B cell (primary cell): ENCODE measurements at regions not wholly inside any gene's neighbourhood (a gene's known extent, or its start where the extent isn't known, plus 50 kb on each side); places are given as distances from the start of the nearest gene placed in this dataset.

Experiments
- ATAC-seq: fragments of 200-7000 bp; cut with Tn5 transposase; one replicate; pipeline ENCODE4 v1.10.0; 2021; ENCODE audit warnings: low read depth, mild to moderate bottlenecking, moderate number of reproducible peaks, moderate library complexity
- CTCF ChIA-PET: fragments of 350-600 bp; sonication (Branson Sonifier 250); formaldehyde crosslinking; loops from one replicate; lab custom pipeline; 2021; ENCODE audit warnings: antibody characterized with exemption, inconsistent platforms; lab: Charles Lee
- POLR2A ChIA-PET: fragments of 350-600 bp; sonication (Branson Sonifier 250); formaldehyde crosslinking; loops from one replicate; lab custom pipeline; 2021; ENCODE audit warnings: antibody characterized with exemption; lab: Charles Lee
- DNase-seq: peaks from one replicate; pipeline ENCODE4 v3.0.0; 2013
- H2AFZ ChIP-seq: 2 replicates; pipeline ENCODE4 v1.6.1; 2012; ENCODE audit warnings: mild to moderate bottlenecking, low read depth, low read length; ENCODE audit not compliant: insufficient read depth, poor library complexity, severe bottlenecking
- H3K27ac ChIP-seq, 2 donors: 1 replicate in 1 of 2; 2 replicates in 1 of 2; pipeline ENCODE4 v1.5.1; 2012 to 2013; ENCODE audit warnings: low read length in 2 of 2, mild to moderate bottlenecking in 2 of 2, moderate library complexity in 1 of 2
- H3K27me3 ChIP-seq, 4 experiments: fragments of 200-600 bp in 1 of 4; sonication (generic) in 1 of 4; replicated peaks in 1 of 4; 1 replicate in 2 of 4; 2 replicates in 2 of 4; pipeline versions ENCODE4 v1.6.1 to v1.7.0; 2013 to 2016; ENCODE audit warnings: low read length in 3 of 4, mild to moderate bottlenecking in 2 of 4, mixed read lengths in 1 of 4, moderate library complexity in 1 of 4; ENCODE audit not compliant: insufficient read depth in 4 of 4, control insufficient read depth in 3 of 4; ENCODE audit errors: control extremely low read depth in 1 of 4
- H3K36me3 ChIP-seq, 2 experiments: replicated peaks in 1 of 2; 1 replicate in 1 of 2; 2 replicates in 1 of 2; pipeline versions ENCODE4 v1.6.1 to v1.7.1; 2013; ENCODE audit warnings: low read length in 1 of 2; ENCODE audit not compliant: insufficient read depth in 2 of 2, control insufficient read depth in 1 of 2; ENCODE audit errors: control extremely low read depth in 1 of 2, extremely low read depth in 1 of 2
- H3K4me1 ChIP-seq, 2 donors: fragments of 200-600 bp in 1 of 2; sonication (generic) in 1 of 2; 1 replicate in 1 of 2; 2 replicates in 1 of 2; pipeline versions ENCODE4 v1.5.1 to v1.6.1; 2013 to 2017; ENCODE audit warnings: low read length in 2 of 2; ENCODE audit not compliant: control insufficient read depth in 2 of 2, insufficient read depth in 2 of 2
- H3K4me2 ChIP-seq: replicated peaks from 2 replicates; pipeline ENCODE3; 2012; ENCODE audit warnings: mild to moderate bottlenecking, low read depth, low read length; ENCODE audit not compliant: poor library complexity, severe bottlenecking
- H3K4me3 ChIP-seq, 5 experiments: fragments of 200-600 bp in 1 of 5; sonication (generic) in 1 of 5; 1 replicate in 3 of 5; 2 replicates in 2 of 5; pipeline versions ENCODE4 v1.5.1 to v1.7.0; 2011 to 2016; ENCODE audit warnings: low read length in 4 of 5, mild to moderate bottlenecking in 4 of 5, low read depth in 2 of 5, control low read depth in 1 of 5, moderate library complexity in 1 of 5; ENCODE audit not compliant: insufficient read depth in 1 of 5; ENCODE audit errors: control extremely low read depth in 1 of 5, extremely low read depth in 1 of 5
- H3K79me2 ChIP-seq: fragments of 200-600 bp; sonication (generic); one replicate; pipeline ENCODE4 v1.6.0; 2016; ENCODE audit warnings: low read length; ENCODE audit not compliant: control insufficient read depth, insufficient read depth
- H3K9ac ChIP-seq: fragments of 200-600 bp; sonication (generic); 2 replicates; pipeline ENCODE4 v1.6.1; 2017; ENCODE audit warnings: mild to moderate bottlenecking, low read length, moderate library complexity
- H3K9me3 ChIP-seq, 3 donors: one replicate each; pipeline versions ENCODE4 v1.6.1 to v1.7.1; 2013; ENCODE audit warnings: low read length in 2 of 3; ENCODE audit not compliant: control insufficient read depth in 2 of 3, insufficient read depth in 1 of 3; ENCODE audit errors: control extremely low read depth in 1 of 3
- H4K20me1 ChIP-seq: 2 replicates; pipeline ENCODE4 v1.6.0; 2012; ENCODE audit warnings: mild to moderate bottlenecking, low read length; ENCODE audit not compliant: insufficient read depth, control insufficient read depth, poor library complexity, severe bottlenecking
- H3K27ac Mint-ChIP-seq: one replicate; pipeline ENCODE4 v1.8.0; 2021; ENCODE audit warnings: mixed read lengths
- H3K27me3 Mint-ChIP-seq: one replicate; pipeline ENCODE4 v1.8.0; 2021; ENCODE audit warnings: mixed read lengths
- H3K4me1 Mint-ChIP-seq: one replicate; pipeline ENCODE4 v1.8.0; 2021; ENCODE audit warnings: mixed read lengths
- H3K4me3 Mint-ChIP-seq: one replicate; pipeline ENCODE4 v1.8.0; 2021; ENCODE audit warnings: mixed read lengths
- H3K9me3 Mint-ChIP-seq: one replicate; pipeline ENCODE4 v1.8.0; 2022; ENCODE audit warnings: mixed read lengths; ENCODE audit not compliant: insufficient read depth
- EZH2 ChIP-seq: IDR thresholded peaks from 2 replicates; pipeline ENCODE4 v1.6.1; 2012; ENCODE audit warnings: borderline replicate concordance, low read depth, mild to moderate bottlenecking, moderate library complexity, low read length; ENCODE audit not compliant: insufficient read depth, poor library complexity, severe bottlenecking
- WGBS: methylation state at CpG from one replicate; pipeline ENCODE4 v1.1.5; 2013; ENCODE audit warnings: missing lambda C conversion rate; ENCODE audit not compliant: insufficient coverage; 5-methylcytosine and 5-hydroxymethylcytosine counted together
- intact Hi-C: fragments of 100-400 bp; cut with micrococcal nuclease; formaldehyde crosslinking; loops from one replicate; pipeline ENCODE4 v1.10.0; 2022
- TF ChIP-seq, protein P1 (sequence below): fragments of 200-600 bp; IDR thresholded peaks from one replicate; pipeline ENCODE4 v1.8.0; 2022; ENCODE audit warnings: antibody characterized with exemption, mild to moderate bottlenecking

GRCh38 chr16:63323722-63324705 lies 1287.8 kb upstream of the CDH8 start:
- H3K27me3 ChIP-seq, result no peaks in the 10 kb centered on the region
- no peak overlapping the region for H3K4me3 Mint-ChIP-seq
- no peak for DNase-seq
- no peak overlapping the region for H3K4me2 ChIP-seq
- no peaks in the 10 kb centered on the region for H3K79me2 ChIP-seq
- CTCF ChIA-PET, result no interaction called here
- no peak overlapping the region for H2AFZ ChIP-seq
- no peak overlapping the region for H3K4me3 ChIP-seq
- no peaks in the 10 kb centered on the region for H3K36me3 ChIP-seq
- no peaks in the 10 kb centered on the region for H4K20me1 ChIP-seq
- H3K4me1 Mint-ChIP-seq, result no peaks in the 10 kb centered on the region
- H3K9ac ChIP-seq, result no peak overlapping the region
- ATAC-seq, result no peak
- 32% methylated on average over 2 of the region's 5 CpGs for WGBS
- H3K27me3 Mint-ChIP-seq, result no peaks in the 10 kb centered on the region
- no peaks in the 10 kb centered on the region for H3K9me3 ChIP-seq
- H3K27ac Mint-ChIP-seq, result no peak overlapping the region
- H3K4me1 ChIP-seq, result no peaks in the 10 kb centered on the region
- TF ChIP-seq, protein P1, sequence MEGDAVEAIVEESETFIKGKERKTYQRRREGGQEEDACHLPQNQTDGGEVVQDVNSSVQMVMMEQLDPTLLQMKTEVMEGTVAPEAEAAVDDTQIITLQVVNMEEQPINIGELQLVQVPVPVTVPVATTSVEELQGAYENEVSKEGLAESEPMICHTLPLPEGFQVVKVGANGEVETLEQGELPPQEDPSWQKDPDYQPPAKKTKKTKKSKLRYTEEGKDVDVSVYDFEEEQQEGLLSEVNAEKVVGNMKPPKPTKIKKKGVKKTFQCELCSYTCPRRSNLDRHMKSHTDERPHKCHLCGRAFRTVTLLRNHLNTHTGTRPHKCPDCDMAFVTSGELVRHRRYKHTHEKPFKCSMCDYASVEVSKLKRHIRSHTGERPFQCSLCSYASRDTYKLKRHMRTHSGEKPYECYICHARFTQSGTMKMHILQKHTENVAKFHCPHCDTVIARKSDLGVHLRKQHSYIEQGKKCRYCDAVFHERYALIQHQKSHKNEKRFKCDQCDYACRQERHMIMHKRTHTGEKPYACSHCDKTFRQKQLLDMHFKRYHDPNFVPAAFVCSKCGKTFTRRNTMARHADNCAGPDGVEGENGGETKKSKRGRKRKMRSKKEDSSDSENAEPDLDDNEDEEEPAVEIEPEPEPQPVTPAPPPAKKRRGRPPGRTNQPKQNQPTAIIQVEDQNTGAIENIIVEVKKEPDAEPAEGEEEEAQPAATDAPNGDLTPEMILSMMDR, result no peak
- no peak for TF ChIP-seq EZH2
- no peak overlapping the region for H3K27ac ChIP-seq
- POLR2A ChIA-PET, result no interaction called here
- intact Hi-C loops, result no loop called here
- H3K9me3 Mint-ChIP-seq, result no peaks in the 10 kb centered on the region

- Histone ChIP-seq H3K27me3 (no peaks in the 10 kb centered on the region), H3K9me3 (peaks cover 0 to 1% (median 0%) of the 10 kb centered on the region in 3 donors), H3K9ac (no peak overlapping the region), H3K4me2 (no peak overlapping the region), H3K36me3 (no peaks in the 10 kb centered on the region), H3K79me2 (no peaks in the 10 kb centered on the region), H3K4me3 (no peak overlapping the region), H3K4me1 (no peaks in the 10 kb centered on the region), H4K20me1 (no peaks in the 10 kb centered on the region), H3K27ac (no peak overlapping the region), H2AFZ (no peak overlapping the region)
- no peak overlapping the region for H3K4me3 Mint-ChIP-seq
- CTCF ChIA-PET, result no interaction called here
- DNase-seq (no peak), ATAC-seq (no peak)
- intact Hi-C loops, result no loop called here
- no peaks in the 10 kb centered on the region for H3K9me3 Mint-ChIP-seq
- POLR2A ChIA-PET, result no interaction called here
- no peak overlapping the region for H3K27ac Mint-ChIP-seq
- WGBS, result no CpG with 5 or more reads among the region's 1 CpG
- no peaks in the 10 kb centered on the region for H3K27me3 Mint-ChIP-seq
- H3K4me1 Mint-ChIP-seq, result no peaks in the 10 kb centered on the region
- TF ChIP-seq, protein P1, result no peak
- TF ChIP-seq EZH2, result no peak
These were observed 1286.8 kb upstream of the CDH8 start for GRCh38 chr16:63323055-63323454.
